Suprapubic skin (tissue), 4 donors: ENCODE measurements at regions not wholly inside any gene's neighbourhood (a gene's known extent, or its start where the extent isn't known, plus 50 kb on each side); places are given as distances from the start of the nearest gene placed in this dataset.

Source experiments
- CTCF ChIP-seq, 2 donors: fragments of 200-600 bp in 1 of 2; fragments of 450-650 bp in 1 of 2; sonication (generic) in 1 of 2; IDR thresholded peaks; one replicate each; pipeline ENCODE4 v1.5.1; 2016 to 2019; ENCODE audit warnings: antibody characterized with exemption in 2 of 2, mild to moderate bottlenecking in 1 of 2, moderate library complexity in 1 of 2
- EP300 ChIP-seq: sonication (generic); formaldehyde crosslinking; IDR thresholded peaks from one replicate; pipeline ENCODE4 v1.6.1; 2017; ENCODE audit warnings: antibody characterized with exemption
- POLR2A ChIP-seq, 2 donors: fragments of 450-650 bp; IDR thresholded peaks; one replicate each; pipeline ENCODE4 v1.6.1; 2017; ENCODE audit warnings: antibody characterized with exemption in 2 of 2, mild to moderate bottlenecking in 2 of 2, moderate library complexity in 2 of 2
- POLR2AphosphoS5 ChIP-seq, 3 donors: sonication (generic); formaldehyde crosslinking; IDR thresholded peaks; one replicate each; pipeline ENCODE4 v1.6.1; 2017; ENCODE audit warnings: antibody characterized with exemption in 3 of 3

- TF ChIP-seq POLR2A (IDR thresholded peaks at IDR 0.05) (no peak), CTCF (IDR thresholded peaks at IDR 0.05) (no peak), POLR2AphosphoS5 (IDR thresholded peaks at IDR 0.05) (no peak), EP300 (no peak)
Observed at GRCh38 chr13:80721689-80722088, 380.8 kb upstream of the SPRY2 start.
